Activated CD4-positive, alpha-beta T cell treated with anti-CD3 and anti-CD28 coated beads, Interleukin-2, amount 10 ng/mL, durations not matched to agents 7 days and 5 days (primary cell): ENCODE measurements at regions not wholly inside any gene's neighbourhood (a gene's known extent, or its start where the extent isn't known, plus 50 kb on each side); places are given as distances from the start of the nearest gene placed in this dataset.
"Not testable (repeated sequence)": the region's sequence is repeated elsewhere in the genome, so short reads cannot be mapped to it uniquely, and the experiment has no call there.

ENCODE experiments used
- CTCF ChIA-PET: fragments of 350-600 bp; sonication (Branson Sonifier 250); formaldehyde crosslinking; loops from one replicate; lab custom pipeline; 2021; ENCODE audit warnings: antibody characterized with exemption; lab: Charles Lee
- POLR2A ChIA-PET: fragments of 350-600 bp; sonication (Branson Sonifier 250); formaldehyde crosslinking; loops from one replicate; lab custom pipeline; 2021; ENCODE audit warnings: antibody characterized with exemption; lab: Charles Lee
- DNase-seq: peaks from one replicate; pipeline ENCODE4 v3.0.0-alpha.2; 2020
- H3K27ac Mint-ChIP-seq: one replicate; pipeline ENCODE4 v1.8.0; 2021; ENCODE audit warnings: mild to moderate bottlenecking, moderate library complexity, mixed read lengths
- H3K27me3 Mint-ChIP-seq: one replicate; pipeline ENCODE4 v1.8.0; 2021; ENCODE audit warnings: mixed read lengths
- H3K36me3 Mint-ChIP-seq: one replicate; pipeline ENCODE4 v1.8.0; 2021; ENCODE audit warnings: low read depth, mixed read lengths
- H3K4me1 Mint-ChIP-seq: one replicate; pipeline ENCODE4 v1.8.0; 2021; ENCODE audit warnings: mixed read lengths
- H3K4me3 Mint-ChIP-seq: one replicate; pipeline ENCODE4 v1.8.0; 2021; ENCODE audit warnings: mild to moderate bottlenecking, moderate library complexity, mixed read lengths
- H3K9me3 Mint-ChIP-seq: one replicate; pipeline ENCODE4 v1.8.0; 2021; ENCODE audit warnings: mixed read lengths

DNA sequence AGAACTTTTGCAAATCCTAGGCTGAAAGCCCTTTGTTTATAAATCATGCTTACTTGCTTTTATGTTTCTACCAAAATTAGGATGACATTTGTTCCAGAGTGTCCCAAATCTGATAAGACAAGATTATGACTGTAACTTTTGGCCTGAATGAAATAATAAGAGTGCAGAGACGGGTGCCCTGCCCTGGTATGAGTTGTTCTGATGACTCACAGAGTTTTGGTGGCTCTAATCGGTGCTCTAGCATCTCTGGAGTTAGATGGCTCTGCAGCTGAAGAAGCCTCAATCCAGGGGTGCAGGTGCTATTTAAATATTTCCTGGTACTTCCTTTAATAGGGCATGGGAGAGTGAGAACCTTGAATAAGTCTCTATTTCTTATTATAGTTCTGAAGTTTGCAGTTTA, 102.2 kb upstream of the ELMO1 start:
- Mint-ChIP-seq H3K4me1 (no peaks in the 10 kb centered on the region), H3K27ac (no peak overlapping the region), H3K36me3 (no peaks in the 10 kb centered on the region), H3K9me3 (no peaks in the 10 kb centered on the region), H3K4me3 (no peak overlapping the region), H3K27me3 (peaks cover 4% of the 10 kb centered on the region)
- ChIA-PET POLR2A (no interaction called here), CTCF (no interaction called here)
- no peak for DNase-seq

DNA sequence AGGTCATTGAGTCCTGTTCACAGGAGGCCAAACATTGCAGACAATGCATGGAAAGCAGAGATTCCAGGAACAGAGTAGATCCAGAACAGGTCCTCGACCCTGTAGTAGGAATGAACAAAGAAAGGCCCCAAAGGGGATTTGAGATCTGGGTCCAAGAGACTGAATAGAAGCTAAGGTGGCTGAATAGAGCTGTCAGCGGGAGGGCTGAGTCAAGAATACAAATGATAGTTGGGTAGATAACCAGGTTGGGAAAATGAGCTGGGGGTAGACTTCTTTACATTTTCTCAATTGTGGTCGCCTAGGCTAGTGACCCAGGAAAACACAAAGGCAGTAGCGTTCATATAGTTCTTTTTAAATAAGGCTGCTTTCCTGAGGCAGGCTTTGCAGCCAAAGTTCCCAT, 103.4 kb upstream of the ELMO1 start:
- no peak overlapping the region for H3K4me3 Mint-ChIP-seq

DNA sequence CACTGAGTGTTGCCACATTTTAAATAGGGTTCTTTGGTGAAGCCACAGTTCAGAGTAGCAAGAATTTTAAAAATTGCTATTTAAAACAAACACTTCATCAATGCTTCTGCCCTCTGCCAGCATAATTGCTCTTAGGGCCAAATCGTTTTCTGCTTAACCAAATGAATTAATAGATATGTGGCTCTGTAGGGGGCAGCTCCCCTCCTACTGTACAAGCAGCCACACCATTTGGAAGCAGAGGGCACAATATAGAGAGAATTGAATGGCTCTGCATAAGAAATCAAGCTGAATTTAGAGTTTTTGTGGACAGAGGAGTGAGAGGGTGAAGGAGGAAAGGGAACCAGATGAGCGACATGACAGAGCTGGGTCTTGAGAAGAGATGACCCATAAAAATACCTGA, 103.8 kb upstream of the ELMO1 start:
- DNase-seq, H3K4me1 Mint-ChIP-seq, H3K27me3 Mint-ChIP-seq, POLR2A ChIA-PET, H3K9me3 Mint-ChIP-seq, H3K36me3 Mint-ChIP-seq, H3K27ac Mint-ChIP-seq, H3K4me3 Mint-ChIP-seq, CTCF ChIA-PET: not testable (repeated sequence)

More for the DNA sequence above, 103.4 kb upstream of the ELMO1 start:
- Mint-ChIP-seq H3K27me3 (peaks cover 4% of the 10 kb centered on the region), H3K9me3 (no peaks in the 10 kb centered on the region), H3K4me1 (no peaks in the 10 kb centered on the region), H3K27ac (no peak overlapping the region), H3K36me3 (no peaks in the 10 kb centered on the region)
- DNase-seq = no peak
- CTCF ChIA-PET = no interaction called here
- POLR2A ChIA-PET = no interaction called here

DNA sequence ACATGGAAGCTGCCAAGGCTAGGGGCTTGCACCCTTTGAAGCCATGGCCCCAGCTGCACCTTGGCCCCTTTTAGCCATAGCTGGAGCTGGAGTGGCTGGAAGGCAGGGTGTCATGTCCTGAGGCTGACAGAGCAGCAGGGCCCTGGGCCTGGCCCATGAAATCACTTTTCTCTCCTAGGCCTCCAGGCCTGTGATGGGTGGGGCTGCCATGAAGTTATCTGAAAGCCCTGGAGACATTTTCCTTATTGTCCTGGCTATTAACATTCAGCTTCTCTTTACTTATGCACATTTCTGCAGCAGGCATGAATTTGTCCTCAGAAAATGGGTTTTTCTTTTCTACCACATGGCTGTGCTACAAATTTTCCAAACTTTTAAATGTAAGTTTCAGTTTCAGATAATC, 106.9 kb upstream of the ELMO1 start:
- H3K4me1 Mint-ChIP-seq = no peaks in the 10 kb centered on the region
- H3K4me3 Mint-ChIP-seq = no peak overlapping the region
- no peak overlapping the region for H3K27ac Mint-ChIP-seq
- H3K27me3 Mint-ChIP-seq = peaks cover 11% of the 10 kb centered on the region
- CTCF ChIA-PET = no interaction called here
- DNase-seq = no peak
- H3K9me3 Mint-ChIP-seq = no peaks in the 10 kb centered on the region
- POLR2A ChIA-PET = no interaction called here
- H3K36me3 Mint-ChIP-seq = no peaks in the 10 kb centered on the region

GRCh38 chr7:37557571-37558209, 109.0 kb upstream of the ELMO1 start:
- no peaks in the 10 kb centered on the region for H3K36me3 Mint-ChIP-seq
- no peak overlapping the region for H3K27ac Mint-ChIP-seq
- H3K4me1 Mint-ChIP-seq = no peaks in the 10 kb centered on the region
- H3K27me3 Mint-ChIP-seq = peaks cover 12% of the 10 kb centered on the region
- H3K4me3 Mint-ChIP-seq = no peak overlapping the region
- H3K9me3 Mint-ChIP-seq = no peaks in the 10 kb centered on the region
- POLR2A ChIA-PET = no interaction called here
- no peak for DNase-seq
- CTCF ChIA-PET = interaction anchor here (1.2 kb wide), 1 partner anchor 9 kb away, joined by 3 read pairs; no protein-coding TSS in a partner anchor

GRCh38 chr7:37558320-37559096, 109.8 kb upstream of the ELMO1 start:
- no peak for DNase-seq
- Mint-ChIP-seq H3K4me3 (no peak overlapping the region), H3K4me1 (no peaks in the 10 kb centered on the region), H3K9me3 (no peaks in the 10 kb centered on the region), H3K36me3 (no peaks in the 10 kb centered on the region), H3K27me3 (peaks cover 12% of the 10 kb centered on the region), H3K27ac (no peak overlapping the region)
- POLR2A ChIA-PET = no interaction called here
- CTCF ChIA-PET = interaction anchor here (1.2 kb wide), 1 partner anchor 10 kb away, joined by 3 read pairs; no protein-coding TSS in a partner anchor

DNA sequence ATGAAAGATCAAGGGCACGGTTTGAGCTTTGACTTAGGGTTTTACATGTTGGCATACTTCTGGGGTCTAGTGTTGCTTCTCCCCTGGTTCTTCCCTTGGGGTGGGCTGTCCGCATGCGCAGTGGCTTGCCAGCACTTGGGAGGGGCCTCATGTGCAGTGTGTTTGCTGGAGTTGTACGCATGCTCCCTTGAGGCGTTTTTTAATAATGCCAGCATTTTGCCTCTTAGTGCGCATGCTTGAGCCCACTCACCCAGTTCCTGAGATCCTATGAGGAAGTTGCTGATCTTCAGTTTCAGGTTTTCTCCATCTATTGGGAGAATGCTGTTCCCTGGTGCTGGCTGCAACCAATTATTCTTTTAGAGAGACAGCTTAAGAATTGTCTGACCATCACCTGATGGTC, 113.4 kb upstream of the GPR141 start:
- ChIA-PET CTCF (no interaction called here), POLR2A (no interaction called here)
- no peak overlapping the region for H3K27ac Mint-ChIP-seq
- H3K4me3 Mint-ChIP-seq = no peak overlapping the region
- H3K4me1 Mint-ChIP-seq = no peaks in the 10 kb centered on the region
- no peaks in the 10 kb centered on the region for H3K9me3 Mint-ChIP-seq
- peaks cover 21% of the 10 kb centered on the region for H3K27me3 Mint-ChIP-seq
- DNase-seq = no peak
- no peaks in the 10 kb centered on the region for H3K36me3 Mint-ChIP-seq

- CTCF ChIA-PET = interaction anchor here (0.6 kb wide), 1 partner anchor 155 kb away, joined by 3 read pairs; no protein-coding TSS in a partner anchor
- H3K4me1 Mint-ChIP-seq = no peaks in the 10 kb centered on the region
- H3K9me3 Mint-ChIP-seq = no peaks in the 10 kb centered on the region
- no peak overlapping the region for H3K4me3 Mint-ChIP-seq
- DNase-seq = no peak
- POLR2A ChIA-PET = no interaction called here
- H3K36me3 Mint-ChIP-seq = no peaks in the 10 kb centered on the region
- H3K27me3 Mint-ChIP-seq = peaks cover 18% of the 10 kb centered on the region
- H3K27ac Mint-ChIP-seq = no peak overlapping the region
Measured at GRCh38 chr7:37571806-37572205, 111.8 kb upstream of the GPR141 start.

DNA sequence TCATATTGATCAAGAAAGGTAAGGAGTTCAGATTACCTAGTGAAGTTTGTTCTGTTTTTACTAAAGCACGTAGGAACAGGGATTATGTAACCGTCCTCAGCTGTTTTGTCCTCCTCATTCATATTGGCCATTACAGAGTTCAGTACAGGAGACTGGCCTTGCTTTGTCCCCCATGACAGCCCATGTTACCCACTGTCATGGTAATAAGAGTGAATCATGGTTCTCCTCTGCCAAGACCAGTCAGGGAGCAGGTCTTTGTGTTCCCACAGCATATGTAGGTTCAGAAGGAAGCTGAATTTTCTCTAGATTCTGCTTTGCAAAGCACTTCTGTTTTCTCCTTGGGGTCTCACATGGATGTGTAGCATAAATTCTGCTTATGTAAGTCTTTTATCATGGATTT, 106.2 kb upstream of the GPR141 start:
- H3K4me3 Mint-ChIP-seq = no peak overlapping the region
- CTCF ChIA-PET = no interaction called here
- peaks cover 36% of the 10 kb centered on the region for H3K27me3 Mint-ChIP-seq
- peak overlapping the region; percentile 27 for H3K27ac Mint-ChIP-seq
- no peaks in the 10 kb centered on the region for H3K36me3 Mint-ChIP-seq
- no peaks in the 10 kb centered on the region for H3K4me1 Mint-ChIP-seq
- H3K9me3 Mint-ChIP-seq = no peaks in the 10 kb centered on the region
- POLR2A ChIA-PET = no interaction called here
- DNase-seq = no peak

DNA sequence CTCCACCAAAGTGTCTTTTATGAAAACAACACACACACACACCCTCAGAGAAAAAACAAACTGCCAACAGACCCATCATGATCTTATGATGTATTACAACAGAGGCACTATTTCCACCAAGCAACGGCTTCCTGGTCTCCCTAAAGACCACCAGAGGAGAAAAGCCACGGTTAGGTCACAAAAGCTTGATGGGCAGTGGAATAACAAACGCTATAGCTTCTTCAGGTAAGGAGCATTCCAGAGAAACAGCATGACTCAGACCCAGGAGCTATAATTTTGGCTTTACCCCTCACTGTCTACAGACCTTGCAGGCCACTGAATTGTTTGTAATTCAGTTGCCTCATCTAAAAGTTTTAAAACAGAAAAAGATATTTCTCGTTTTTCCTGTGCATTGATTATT, 105.7 kb upstream of the GPR141 start:
- Mint-ChIP-seq H3K4me3 (no peak overlapping the region), H3K36me3 (no peaks in the 10 kb centered on the region), H3K27ac (no peak overlapping the region), H3K4me1 (no peaks in the 10 kb centered on the region), H3K27me3 (peaks cover 36% of the 10 kb centered on the region), H3K9me3 (no peaks in the 10 kb centered on the region)
- ChIA-PET CTCF (no interaction called here), POLR2A (no interaction called here)
- no peak for DNase-seq

DNA sequence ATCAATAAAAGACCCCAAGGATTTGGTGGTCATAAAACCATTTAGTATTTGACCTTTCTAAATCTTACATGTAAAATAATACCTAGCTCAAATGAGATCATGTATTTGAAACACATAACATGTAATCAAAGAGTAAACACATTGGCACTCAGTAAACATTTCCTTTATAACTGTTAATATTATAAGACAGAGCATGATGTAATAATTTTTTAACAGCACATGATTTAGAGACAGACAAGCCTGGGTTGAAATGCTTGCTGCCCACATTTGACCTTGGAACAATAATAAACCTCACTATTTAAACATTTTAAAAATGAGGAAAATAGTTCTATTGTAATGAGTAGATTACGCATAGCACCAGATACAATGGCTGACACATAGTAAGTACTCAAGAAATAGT, 105.2 kb upstream of the GPR141 start:
- DNase-seq = no peak
- ChIA-PET CTCF (interaction anchor here (1.0 kb wide), 1 partner anchor 816 kb away, joined by 3 read pairs; no protein-coding TSS in a partner anchor), POLR2A (no interaction called here)
- H3K4me3 Mint-ChIP-seq = no peak overlapping the region
- H3K27ac Mint-ChIP-seq = no peak overlapping the region
- no peaks in the 10 kb centered on the region for H3K4me1 Mint-ChIP-seq
- H3K9me3 Mint-ChIP-seq = no peaks in the 10 kb centered on the region
- H3K36me3 Mint-ChIP-seq = no peaks in the 10 kb centered on the region
- peaks cover 39% of the 10 kb centered on the region for H3K27me3 Mint-ChIP-seq

GRCh38 chr7:37580376-37580775, 103.2 kb upstream of the GPR141 start:
- ChIA-PET CTCF (interaction anchor here (1.5 kb wide), 1 partner anchor 7 kb away, joined by 3 read pairs; no protein-coding TSS in a partner anchor), POLR2A (no interaction called here)
- Mint-ChIP-seq H3K4me1 (no peaks in the 10 kb centered on the region), H3K36me3 (no peaks in the 10 kb centered on the region), H3K27ac (no peak overlapping the region), H3K9me3 (no peaks in the 10 kb centered on the region), H3K27me3 (peaks cover 28% of the 10 kb centered on the region), H3K4me3 (no peak overlapping the region)
- DNase-seq = no peak

- H3K36me3 Mint-ChIP-seq, H3K4me1 Mint-ChIP-seq, H3K4me3 Mint-ChIP-seq, H3K27ac Mint-ChIP-seq, H3K9me3 Mint-ChIP-seq, CTCF ChIA-PET, POLR2A ChIA-PET, DNase-seq: not testable (repeated sequence)
- peaks cover 27% of the 10 kb centered on the region for H3K27me3 Mint-ChIP-seq
Measured at GRCh38 chr7:37584651-37585463, 98.7 kb upstream of the GPR141 start.
